D341Med (cell line): ENCODE measurements at regions not wholly inside any gene's neighbourhood (a gene's known extent, or its start where the extent isn't known, plus 50 kb on each side); places are given as distances from the start of the nearest gene placed in this dataset.
"Not testable (repeated sequence)": the region's sequence is repeated elsewhere in the genome, so short reads cannot be mapped to it uniquely, and the experiment has no call there.

Experiments
- DNase-seq: peaks from one replicate; pipeline ENCODE4 v3.0.0; 2012; ENCODE audit warnings: low spot score

DNA sequence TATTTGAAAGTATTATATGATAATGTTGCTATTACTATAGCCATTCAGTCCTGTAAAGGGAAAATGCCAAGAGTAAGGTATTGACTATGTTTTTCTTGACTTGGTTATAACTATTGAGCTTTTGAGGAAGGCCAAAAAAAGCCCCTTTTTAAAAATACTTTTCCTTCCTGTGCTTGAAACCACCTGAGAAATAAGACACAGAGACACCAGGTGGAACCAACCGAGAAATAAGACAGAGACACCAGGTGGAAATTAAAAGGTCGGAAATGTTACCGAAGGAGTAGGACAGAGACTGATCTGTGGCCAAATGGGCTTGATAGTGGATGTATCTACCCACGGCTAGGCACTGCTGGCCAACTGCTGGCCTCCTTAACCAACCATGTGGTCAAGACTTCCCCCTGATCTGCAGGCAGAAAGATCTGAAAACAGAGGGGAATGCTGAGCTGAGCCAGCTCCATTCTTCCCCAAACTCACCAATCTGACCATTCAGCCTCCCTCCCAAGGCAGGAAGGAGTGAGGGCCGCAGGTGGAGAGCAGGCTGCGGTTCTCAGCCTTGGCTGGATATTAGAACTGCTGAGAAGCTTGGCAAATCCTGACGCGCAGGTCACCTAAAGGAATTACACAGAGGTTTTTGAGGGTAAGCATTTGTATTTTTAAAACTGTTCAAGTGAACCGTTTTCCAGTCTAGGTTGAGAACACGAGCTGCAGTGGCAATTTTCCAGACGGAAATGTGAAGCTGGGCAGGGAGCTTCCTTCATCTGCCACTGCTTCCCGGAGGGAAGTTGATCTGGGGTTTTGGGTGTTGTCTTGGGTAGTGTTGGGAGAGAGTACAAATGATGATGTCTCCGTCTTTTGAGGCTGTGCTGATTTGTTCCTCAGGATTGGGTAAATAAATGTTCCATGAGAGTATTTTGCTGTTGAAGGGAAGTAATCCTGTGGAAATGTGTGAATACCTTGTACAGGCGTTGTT is 121.7 kb upstream of the EXOC2 start:
- DNase-seq = no peak

DNA sequence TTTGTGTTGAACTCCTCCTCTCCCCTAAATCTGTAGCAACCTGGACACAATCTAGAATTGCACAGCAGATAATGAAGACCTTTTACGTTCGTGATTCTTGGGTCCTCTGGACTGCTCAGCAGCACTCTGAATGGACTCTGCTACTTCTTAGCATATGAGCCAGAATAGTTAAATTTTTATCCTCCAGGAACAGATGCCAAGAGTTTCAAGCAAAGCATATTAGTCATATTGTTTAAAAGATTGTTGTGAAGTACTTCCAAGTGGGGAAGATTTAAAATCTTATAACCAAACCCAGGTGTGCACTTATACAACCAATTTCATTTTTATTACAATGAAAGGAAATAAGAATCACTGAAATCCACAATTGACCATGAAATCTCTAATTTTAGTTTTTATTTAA is 118.9 kb upstream of the EXOC2 start:
- DNase-seq = no peak

DNA sequence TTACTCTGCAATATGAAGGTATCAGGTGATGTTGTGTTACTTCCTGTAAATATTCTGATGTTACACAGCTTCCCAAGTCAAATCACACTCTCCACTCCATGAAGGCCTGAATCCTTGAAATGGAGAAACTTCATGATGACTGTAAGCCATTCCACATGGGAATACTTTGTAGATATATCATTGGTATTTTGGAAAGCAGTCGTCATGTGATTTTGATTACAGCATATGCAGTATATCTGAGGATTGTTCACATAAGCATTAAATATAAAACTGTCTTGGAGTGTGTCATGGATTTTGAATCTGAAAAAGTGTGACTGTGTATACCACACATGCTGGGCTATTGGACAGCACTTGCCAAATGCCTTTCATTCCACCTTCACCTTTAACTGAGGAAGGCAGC is 118.3 kb upstream of the EXOC2 start:
- DNase-seq = no peak

DNA sequence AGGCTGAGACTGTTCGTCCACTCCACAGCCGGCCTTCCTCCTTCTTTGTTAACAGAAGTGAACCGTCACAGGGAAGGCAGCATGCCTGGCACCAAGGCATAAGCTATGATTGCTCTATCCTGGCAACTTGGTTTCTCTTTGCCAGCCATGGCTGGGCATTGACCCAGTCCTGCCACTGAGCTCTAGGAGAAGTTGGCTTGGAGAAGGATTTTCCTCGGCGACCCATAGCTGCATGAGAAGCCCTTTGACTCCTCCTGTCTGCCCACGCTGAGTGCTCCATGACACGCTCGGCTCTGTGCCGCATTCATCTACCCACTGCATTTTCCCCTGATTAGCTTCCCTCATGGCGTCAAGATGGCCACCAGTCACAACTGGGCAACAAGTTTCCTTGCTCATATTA is 111.8 kb upstream of the EXOC2 start:
- no peak for DNase-seq

- no peak for DNase-seq
Observed at GRCh38 chr6:804317-804716, 111.4 kb upstream of the EXOC2 start.

- DNase-seq = no peak
Observed at GRCh38 chr6:803191-803977, 110.4 kb upstream of the EXOC2 start.

- no peak for DNase-seq
Observed at GRCh38 chr6:802701-803100, 109.8 kb upstream of the EXOC2 start.

DNA sequence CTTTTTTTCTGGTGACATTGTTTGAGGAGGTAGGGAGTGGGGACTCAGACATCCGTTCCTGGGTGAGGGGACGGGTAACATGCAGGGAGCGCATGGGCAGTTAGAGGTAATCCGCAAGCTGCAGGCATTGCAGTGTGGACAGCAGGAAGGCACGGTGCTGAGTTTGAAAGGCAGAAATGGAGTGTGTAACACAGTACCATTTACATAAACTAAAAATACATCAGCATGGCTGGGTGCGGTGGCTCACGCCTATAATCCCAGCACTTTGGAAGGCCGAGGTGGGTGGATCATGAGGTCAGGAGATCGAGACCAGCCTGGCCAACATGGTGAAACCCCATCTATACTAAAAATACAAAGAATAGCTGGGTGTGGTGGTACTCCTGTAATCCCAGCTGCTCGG is 109.3 kb upstream of the EXOC2 start:
- not testable (repeated sequence) for DNase-seq

DNA sequence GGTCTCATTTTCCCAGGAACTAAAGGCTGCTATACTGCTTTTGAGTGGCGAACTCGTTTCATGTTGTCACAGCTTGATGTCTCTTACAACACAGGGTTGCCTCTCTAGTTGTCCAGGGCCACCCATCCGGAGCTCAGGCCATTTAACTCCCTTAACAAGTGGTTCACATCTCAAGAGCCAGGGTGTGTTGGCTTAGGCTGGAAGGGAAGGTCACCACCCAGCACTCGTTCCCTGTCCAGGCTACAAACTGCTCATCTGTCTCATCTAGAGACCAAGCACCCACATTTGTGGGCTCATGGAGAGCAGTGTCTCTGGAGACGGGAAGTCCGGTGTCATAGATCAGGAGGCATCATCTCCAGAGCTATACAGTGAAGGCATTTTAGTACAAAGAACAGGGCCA is 106.8 kb upstream of the EXOC2 start:
- DNase-seq = no peak

GRCh38 chr6:797479-798077 is 104.6 kb upstream of the EXOC2 start:
- DNase-seq = peak; percentile 71

GRCh38 chr6:795046-795685 is 102.2 kb upstream of the EXOC2 start:
- no peak for DNase-seq

DNA sequence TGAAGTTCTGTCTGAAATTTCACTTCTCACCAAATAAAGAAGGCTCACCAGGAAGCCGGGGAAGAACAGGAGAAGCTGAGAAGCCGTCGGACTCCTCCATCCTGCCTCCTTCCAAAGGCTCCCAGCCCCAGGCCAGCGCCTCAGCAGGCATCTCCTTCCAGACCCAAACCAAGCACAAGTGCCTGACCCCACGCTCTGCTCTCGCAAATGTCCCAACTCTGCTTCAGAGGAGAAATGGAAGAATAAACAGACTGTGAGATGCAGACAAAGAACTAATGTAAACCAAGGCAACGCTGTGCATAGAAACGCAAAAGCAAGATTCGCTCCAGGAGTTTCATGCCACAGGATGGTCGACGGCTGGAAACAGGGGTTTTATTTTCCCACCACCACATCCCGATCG is 100.3 kb upstream of the EXOC2 start:
- DNase-seq = no peak

GRCh38 chr6:792662-793061 is 99.7 kb upstream of the EXOC2 start:
- DNase-seq = no peak

- no peak for DNase-seq
Observed at GRCh38 chr6:788058-788457, 95.1 kb upstream of the EXOC2 start.

DNA sequence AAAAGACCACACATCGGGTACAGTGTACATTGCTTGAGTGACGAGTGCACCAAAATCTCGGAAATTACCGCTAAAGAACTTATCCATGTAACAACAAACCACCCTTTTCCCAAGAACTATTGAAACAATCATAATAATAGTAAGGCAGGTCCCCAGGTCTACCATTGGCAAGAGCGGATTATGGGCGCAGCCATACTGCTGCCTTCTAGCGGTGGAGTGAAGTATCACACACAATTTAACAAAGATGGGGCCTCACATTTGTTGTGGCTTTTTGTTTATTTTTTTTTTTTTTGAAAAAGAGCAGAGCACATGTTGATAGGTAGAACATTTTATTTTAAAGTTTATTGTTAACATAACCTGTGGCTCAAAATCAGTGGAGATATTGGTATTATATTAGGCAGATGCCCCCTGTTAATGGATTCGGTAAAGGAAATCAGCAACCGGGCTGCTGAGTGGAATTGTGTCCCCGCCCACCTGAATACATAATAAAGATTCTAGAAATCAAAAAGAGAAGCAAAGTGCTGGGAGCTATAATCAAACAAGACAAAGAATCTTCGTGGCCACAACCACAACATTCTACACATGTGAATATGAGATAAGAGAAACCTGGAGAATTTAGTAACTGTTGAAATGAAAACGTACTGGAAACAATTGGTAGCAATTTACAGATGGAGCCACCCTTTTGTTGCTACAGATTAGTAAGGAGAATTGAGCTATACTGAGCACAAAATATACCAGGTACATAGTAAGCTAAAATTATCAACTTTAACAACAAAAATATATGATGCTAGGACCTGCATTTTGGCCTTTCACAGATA is 94.2 kb upstream of the EXOC2 start:
- DNase-seq = peak; percentile 75

GRCh38 chr6:783966-784735 is 91.2 kb upstream of the EXOC2 start:
- no peak for DNase-seq

DNA sequence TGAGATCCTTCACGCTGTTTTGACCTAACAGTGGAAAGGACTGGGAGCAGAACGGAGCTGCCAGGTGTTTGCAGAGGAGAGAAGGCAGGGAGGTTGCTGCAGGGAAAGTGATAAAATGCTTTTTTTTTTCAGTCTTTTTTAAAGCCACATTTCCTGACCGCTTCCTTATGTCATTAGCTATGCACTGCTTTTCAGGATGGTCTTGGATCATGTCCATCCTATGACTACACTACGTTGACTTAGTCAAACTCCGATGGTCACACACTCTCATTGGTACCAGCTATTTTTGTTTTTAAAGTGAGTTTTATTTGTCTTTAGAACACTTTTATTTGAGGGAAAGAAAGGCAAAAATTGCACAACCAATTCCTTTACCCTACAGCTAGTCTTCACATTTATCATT is 89.2 kb upstream of the EXOC2 start:
- no peak for DNase-seq

DNA sequence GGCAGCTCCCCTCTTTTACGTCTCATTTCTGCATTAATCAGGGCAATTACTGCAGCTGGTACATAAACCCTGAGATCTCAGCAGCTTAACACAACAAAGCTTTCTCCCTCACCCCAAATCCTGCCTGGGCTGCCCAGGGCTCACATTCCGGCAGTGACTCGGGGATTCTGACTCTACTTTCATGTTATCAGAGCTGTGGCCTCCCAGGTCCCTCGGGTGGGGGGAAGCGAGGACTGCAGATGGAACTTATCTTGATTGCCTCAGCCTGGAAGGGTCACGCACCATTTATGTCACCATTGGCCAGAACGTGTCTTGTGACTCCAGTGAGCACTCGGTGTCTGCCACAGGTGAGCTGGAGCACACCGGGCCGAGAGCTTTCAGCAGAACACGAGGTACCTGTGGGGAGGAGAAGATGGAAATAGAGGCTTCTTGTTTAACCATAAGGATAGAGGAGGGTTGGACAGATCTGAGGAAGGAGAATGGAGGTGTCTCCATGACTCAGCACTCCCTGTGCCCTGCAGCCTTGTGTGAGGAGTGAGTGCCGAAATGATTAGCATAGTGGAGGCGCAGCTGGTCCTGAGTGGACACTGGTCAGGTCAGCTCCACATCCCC is 88.5 kb upstream of the EXOC2 start:
- DNase-seq = peak; percentile 47

DNA sequence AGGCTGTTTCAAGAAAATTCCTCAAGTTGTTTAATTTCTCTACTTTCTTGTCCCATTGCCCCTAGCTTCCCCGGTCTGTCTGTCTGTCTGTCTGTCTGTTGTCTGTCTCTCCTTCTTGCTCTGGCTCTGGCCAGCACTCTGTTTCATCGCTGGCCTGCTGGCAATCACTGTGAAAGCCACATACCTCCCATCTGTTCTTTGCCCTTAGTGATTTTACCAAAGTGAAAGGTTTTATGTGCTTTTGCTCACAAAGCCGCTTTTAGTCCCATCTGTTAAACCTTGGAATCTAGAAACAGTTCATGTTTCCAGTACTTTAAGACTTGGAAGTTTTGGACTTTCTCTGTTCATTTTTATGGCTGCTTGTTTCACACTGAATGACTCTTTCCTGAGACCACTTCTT is 87.8 kb upstream of the EXOC2 start:
- no peak for DNase-seq

DNA sequence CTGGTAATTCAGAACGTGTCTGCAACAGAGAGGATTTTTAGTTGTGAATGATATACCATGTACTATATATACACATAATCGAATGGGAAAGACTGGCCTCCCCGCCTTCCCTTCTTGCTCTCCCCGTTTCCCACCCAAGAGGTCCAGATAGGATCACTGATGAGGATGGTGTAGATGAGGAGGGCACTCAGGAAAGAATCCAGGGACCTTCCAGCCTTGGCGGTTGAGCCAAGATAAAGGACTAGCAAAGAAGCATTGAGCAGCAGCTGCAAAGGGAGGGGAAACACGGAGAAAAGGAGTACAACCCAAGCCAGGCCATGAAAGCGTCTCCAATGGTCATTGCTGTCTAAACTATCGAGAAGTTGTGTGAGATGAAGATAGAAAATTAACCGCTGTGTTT is 84.0 kb upstream of the EXOC2 start:
- no peak for DNase-seq
